ENCODE measurements at regions not wholly inside any gene's neighbourhood (a gene's known extent, or its start where the extent isn't known, plus 50 kb on each side); places are given as distances from the start of the nearest gene placed in this dataset.

GRCh38 chr18:68459968-68460367 is 254.9 kb downstream of the TMX3 start:
- DNase-seq (ENCODE audit: low read depth) = no peak
- H3K4me3 ChIP-seq (ENCODE audit: low read length) = no peak overlapping the region
- no peak for TF ChIP-seq CTCF (conservative IDR thresholded peaks at IDR 0.05; ENCODE audit: low read depth, low read length)

- DNase-seq (ENCODE audit: low read depth) = no peak
- TF ChIP-seq CTCF (conservative IDR thresholded peaks at IDR 0.05; ENCODE audit: low read depth, low read length) = no peak
- H3K4me3 ChIP-seq (ENCODE audit: low read length) = no peak overlapping the region
These were observed 257.9 kb downstream of the TMX3 start for GRCh38 chr18:68456985-68457384.

- no peak overlapping the region for H3K4me3 ChIP-seq (ENCODE audit: low read length)
- TF ChIP-seq CTCF (conservative IDR thresholded peaks at IDR 0.05; ENCODE audit: low read depth, low read length) = no peak
- DNase-seq (ENCODE audit: low read depth) = no peak
These were observed 259.7 kb downstream of the TMX3 start for GRCh38 chr18:68455229-68455603.

GRCh38 chr18:68454511-68455228 is 260.2 kb downstream of the TMX3 start:
- no peak overlapping the region for H3K4me3 ChIP-seq (ENCODE audit: low read length)
- TF ChIP-seq CTCF (conservative IDR thresholded peaks at IDR 0.05; ENCODE audit: low read depth, low read length) = no peak
- DNase-seq (ENCODE audit: low read depth) = no peak

GRCh38 chr18:68449292-68449691 is 265.6 kb downstream of the TMX3 start:
- DNase-seq (ENCODE audit: low read depth) = no peak
- TF ChIP-seq CTCF (conservative IDR thresholded peaks at IDR 0.05; ENCODE audit: low read depth, low read length) = no peak
- no peak overlapping the region for H3K4me3 ChIP-seq (ENCODE audit: low read length)

- TF ChIP-seq CTCF (conservative IDR thresholded peaks at IDR 0.05; ENCODE audit: low read depth, low read length) = no peak
- no peak for DNase-seq (ENCODE audit: low read depth)
- no peak overlapping the region for H3K4me3 ChIP-seq (ENCODE audit: low read length)
These were observed 266.2 kb downstream of the TMX3 start for GRCh38 chr18:68448736-68449135.

- no peak for TF ChIP-seq CTCF (conservative IDR thresholded peaks at IDR 0.05; ENCODE audit: low read depth, low read length)
- DNase-seq (ENCODE audit: low read depth) = no peak
- H3K4me3 ChIP-seq (ENCODE audit: low read length) = no peak overlapping the region
These were observed 267.6 kb downstream of the TMX3 start for GRCh38 chr18:68447286-68447685.

All from retinal pigment epithelial cell (primary cell).